Stimulated activated CD8-positive, alpha-beta memory T cell treated with anti-CD3 and anti-CD28 coated beads, Interleukin-4, amount 100 ng/mL, for 48 hours (primary cell): ENCODE measurements at regions not wholly inside any gene's neighbourhood (a gene's known extent, or its start where the extent isn't known, plus 50 kb on each side); places are given as distances from the start of the nearest gene placed in this dataset.

Source experiments
- DNase-seq: peaks from one replicate; pipeline ENCODE4 v3.0.0-alpha.2; 2020

DNA sequence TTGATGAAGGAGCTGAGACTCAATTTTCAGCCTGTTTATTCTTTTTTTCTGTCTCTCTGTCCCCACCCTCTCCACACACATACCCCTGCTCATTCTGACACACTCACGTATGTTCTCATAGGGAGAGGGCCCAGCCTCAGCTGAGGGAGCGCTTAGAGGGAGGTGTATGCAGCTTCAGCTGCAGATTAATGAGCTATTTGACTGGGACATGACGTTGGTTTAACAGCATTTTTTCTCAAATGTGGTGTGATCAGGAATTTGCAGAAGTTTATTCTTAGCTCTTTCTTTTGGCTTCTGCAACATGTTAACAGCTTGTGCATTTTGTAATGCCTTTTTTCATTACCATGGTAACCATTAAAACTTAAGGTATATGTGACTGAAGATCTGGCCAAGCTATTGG is 1547.1 kb upstream of the PIK3C3 start:
- no peak for DNase-seq

DNA sequence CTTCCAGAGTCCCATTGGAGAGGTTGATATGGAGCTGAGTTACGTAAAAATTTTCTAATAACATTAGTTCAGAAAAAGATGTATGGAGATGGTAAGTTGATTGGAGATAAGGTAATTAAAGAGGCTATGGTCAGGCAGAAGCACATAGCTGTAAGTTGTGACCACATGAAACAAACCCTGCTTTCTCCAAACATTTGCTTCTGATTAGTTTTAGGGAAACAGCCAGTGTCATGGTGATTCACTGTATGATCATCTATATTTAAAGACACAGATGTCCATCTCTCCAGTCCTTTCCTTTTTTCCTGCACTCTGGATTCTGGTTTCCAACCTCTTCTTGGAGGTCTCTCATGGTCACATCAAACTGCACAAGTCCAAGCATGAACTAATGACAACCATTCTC is 1550.8 kb upstream of the PIK3C3 start:
- no peak for DNase-seq

DNA sequence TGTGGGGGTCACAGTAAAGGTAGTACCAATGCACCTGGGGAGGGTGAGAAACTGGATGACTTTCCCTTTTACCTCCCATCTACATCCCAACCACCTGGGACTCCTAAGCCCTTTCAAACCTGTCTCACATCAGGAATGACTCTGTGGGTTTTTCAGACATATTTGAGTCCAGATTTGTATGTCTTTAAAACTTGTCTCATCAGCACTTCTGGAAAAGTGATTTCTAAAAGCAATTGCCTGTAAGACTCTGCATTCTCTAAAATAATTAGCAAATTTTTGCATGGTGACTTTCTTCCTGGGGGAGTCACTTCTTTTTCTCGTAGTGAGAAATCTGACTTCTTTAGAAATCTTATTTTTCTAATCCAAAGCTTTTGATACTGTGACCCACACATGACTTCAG is 1553.0 kb upstream of the PIK3C3 start:
- no peak for DNase-seq

GRCh38 chr18:40388121-40388520 is 1566.9 kb upstream of the PIK3C3 start:
- DNase-seq, result no peak

DNA sequence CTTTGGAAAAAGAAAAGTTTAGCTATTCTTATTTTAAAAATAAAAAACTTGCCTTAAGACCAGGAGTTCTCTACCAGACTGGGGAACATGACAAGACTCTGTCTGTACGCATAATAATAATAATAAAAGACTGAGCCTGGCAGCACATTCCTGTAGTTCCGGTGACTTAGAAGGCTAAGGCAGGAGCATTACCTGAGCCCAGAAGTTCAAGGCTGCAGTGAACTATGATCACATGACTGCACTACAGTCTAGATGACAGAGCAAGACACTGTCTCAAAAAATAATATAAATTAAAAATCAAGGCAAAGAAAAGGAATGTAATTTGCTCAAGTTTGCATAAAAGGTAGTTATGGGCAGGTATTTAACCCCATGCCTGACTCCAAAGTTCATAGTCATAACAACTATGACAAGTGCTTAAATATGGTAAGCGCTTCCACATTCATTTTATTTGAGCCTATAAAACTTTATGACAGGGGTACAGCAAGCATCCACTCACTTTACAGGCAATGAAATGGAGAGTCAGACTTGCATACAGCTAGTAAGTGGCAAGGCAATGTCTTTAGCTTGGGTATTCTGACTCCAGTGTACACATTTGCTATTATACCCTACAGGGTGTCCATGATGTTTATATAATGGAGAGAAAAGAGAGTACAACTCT is 1567.8 kb upstream of the PIK3C3 start:
- no peak for DNase-seq

DNA sequence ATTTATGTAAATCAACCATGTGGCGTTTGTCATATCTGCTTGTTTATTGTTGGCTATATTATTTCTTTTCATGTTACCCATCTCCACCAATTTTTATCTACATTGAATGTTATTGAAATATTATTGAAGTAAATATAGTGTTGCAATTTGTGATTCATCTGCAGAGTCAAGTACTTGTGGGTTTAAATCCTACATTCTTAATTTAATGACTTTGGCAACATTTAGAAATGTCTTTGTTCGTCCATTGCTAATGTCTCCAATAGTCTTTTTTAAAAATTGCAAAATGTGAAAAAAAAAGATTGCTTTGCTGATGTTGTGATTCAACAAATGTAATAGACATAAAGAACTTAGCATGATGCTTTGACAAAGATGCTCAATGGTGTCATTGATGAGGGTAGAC is 1572.8 kb upstream of the PIK3C3 start:
- DNase-seq, result no peak

GRCh38 chr18:40380686-40381439 is 1574.2 kb upstream of the PIK3C3 start:
- DNase-seq, result no peak

- no peak for DNase-seq
These were observed 1579.2 kb upstream of the PIK3C3 start for GRCh38 chr18:40375837-40376236.

GRCh38 chr18:40371673-40372072 is 1583.4 kb upstream of the PIK3C3 start:
- no peak for DNase-seq

DNA sequence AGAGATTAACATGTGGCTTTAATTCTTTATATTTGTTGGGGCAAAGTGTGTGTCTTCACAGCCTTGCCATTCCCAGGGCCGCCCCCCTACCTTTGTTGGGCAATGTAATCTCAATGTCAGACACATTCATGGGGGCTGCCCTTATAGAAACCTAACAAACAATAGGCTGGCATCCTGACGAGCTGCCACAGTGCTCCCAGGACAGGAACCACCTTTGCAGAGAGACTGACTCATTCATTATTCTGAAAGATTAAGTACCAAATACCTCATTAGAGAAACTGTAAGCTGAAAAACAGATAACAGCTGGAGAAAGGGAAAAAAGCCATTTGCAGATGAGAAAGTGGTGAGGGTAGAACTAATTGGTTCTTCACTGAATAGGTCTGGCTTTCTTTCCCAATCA is 1587.5 kb upstream of the PIK3C3 start:
- DNase-seq, result no peak

- DNase-seq, result no peak
These were observed 1588.5 kb upstream of the PIK3C3 start for GRCh38 chr18:40366521-40366920.

GRCh38 chr18:40365526-40365925 is 1589.5 kb upstream of the PIK3C3 start:
- no peak for DNase-seq

- DNase-seq, result no peak
These were observed 1594.5 kb upstream of the PIK3C3 start for GRCh38 chr18:40360558-40360957.

DNA sequence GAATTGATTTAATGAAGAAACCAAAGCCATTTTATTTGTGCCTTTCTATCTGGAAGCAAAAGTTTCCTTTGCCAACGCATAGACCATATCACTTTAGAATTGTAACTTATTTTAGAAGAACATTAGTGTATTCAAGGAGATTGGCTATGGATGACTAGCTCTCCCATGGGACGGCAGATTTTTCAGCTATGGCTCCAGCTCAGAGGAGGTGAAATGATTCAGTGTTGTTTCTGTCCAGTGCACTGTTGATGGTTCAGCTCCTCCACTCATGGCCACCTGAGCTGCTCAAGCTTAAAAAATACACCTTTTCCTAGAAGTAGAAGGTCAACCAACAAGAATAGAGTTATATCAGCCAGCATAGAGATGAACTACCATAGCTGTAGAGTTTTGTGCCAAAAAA is 1597.5 kb upstream of the PIK3C3 start:
- no peak for DNase-seq

DNA sequence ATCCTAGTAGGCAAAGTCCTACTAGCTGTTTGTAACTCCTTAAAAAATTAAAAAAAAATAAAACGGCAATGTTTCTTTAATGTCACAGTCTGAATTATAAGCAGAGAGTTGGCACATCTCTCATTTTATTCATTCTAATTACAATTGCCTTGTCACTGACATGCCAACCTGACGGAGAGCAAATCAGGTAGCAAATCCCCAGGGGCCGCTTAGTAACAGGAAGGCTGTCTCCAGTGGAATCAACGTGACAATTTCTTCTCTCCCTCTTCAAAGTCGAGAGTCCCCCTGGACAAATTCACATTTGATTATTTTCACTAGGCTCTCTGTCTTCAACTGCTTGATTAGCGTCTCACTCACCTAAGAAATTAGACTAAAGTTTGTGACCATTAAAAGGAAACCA is 1598.9 kb upstream of the PIK3C3 start:
- DNase-seq, result no peak

GRCh38 chr18:40355726-40356125 is 1599.3 kb upstream of the PIK3C3 start:
- no peak for DNase-seq

DNA sequence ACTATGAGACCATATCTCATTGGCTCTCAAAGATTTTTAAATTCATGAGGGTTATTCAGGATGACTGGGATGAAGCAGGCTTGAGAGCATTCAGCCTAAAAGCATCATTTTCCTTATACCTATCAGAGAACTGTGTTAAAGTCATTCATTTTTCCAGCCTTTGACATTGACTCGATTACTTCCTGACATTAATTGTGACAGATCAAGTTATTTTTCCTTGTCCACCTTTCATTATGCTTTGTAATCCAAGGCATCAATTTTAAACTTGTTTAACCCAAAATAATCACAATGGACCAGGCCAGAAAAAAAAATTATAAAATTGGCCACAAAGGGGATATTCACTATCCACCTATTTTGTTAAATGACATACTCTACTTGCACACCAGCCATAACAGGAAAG is 1606.8 kb upstream of the PIK3C3 start:
- no peak for DNase-seq

- no peak for DNase-seq
These were observed 1607.8 kb upstream of the PIK3C3 start for GRCh38 chr18:40347261-40347660.

DNA sequence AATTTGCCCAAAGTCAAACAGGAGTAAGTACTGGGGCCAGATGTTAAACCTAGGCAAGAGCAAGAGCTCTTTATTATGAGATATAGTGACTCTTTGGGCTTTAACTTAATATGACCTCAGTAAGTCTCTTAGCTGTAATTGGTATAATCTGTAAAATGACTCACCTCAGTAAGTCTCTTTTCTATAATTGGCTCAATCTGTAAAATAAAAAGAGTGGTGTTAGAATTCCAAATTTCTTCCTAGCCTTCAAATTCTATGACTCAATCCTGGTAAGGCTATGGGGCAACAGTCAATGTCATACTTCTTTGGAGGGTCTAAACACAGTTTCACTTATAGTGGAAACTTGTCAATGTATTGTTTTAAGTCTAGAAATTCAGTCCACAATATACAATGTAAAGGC is 1608.9 kb upstream of the PIK3C3 start:
- no peak for DNase-seq

- no peak for DNase-seq
These were observed 1613.3 kb upstream of the PIK3C3 start for GRCh38 chr18:40341701-40342100.

- DNase-seq, result no peak
These were observed 1616.8 kb upstream of the PIK3C3 start for GRCh38 chr18:40338284-40338683.

GRCh38 chr18:40326985-40327384 is 1628.0 kb upstream of the PIK3C3 start:
- no peak for DNase-seq

GRCh38 chr18:40325988-40326387 is 1629.0 kb upstream of the PIK3C3 start:
- DNase-seq, result no peak

- no peak for DNase-seq
These were observed 1640.8 kb upstream of the PIK3C3 start for GRCh38 chr18:40314199-40314598.
